ENCODE measurements at regions not wholly inside any gene's neighbourhood (a gene's known extent, or its start where the extent isn't known, plus 50 kb on each side); places are given as distances from the start of the nearest gene placed in this dataset.
"Not testable (repeated sequence)": the region's sequence is repeated elsewhere in the genome, so short reads cannot be mapped to it uniquely, and the experiment has no call there.

DNA sequence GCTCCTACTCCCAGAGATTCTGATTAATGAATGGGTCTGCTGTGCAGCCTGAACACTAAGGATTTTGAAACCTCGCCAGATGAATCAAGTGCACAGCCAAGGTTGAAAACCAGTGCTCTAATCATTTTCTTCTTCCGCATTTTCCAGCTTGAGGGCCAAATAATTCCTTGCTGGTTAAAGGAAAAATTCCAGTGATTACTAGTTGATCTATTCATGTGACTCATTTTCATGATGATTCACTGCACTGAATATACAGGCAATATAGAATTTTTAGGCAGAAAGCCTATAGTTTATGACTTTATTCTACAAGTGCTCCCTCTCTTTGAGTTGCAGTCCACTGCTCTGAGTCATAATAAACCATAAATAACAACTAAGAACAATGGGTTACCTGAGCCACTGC is 80.6 kb upstream of the PROKR2 start:
- H3K27me3 ChIP-seq (ENCODE audit: low read depth) = no peaks in the 10 kb centered on the region
- no peak overlapping the region for H3K27ac ChIP-seq (replicated peaks)
- no peak overlapping the region for H3K4me3 ChIP-seq
- H3K4me1 ChIP-seq = no peaks in the 10 kb centered on the region
- H3K9me3 ChIP-seq (replicated peaks) = no peaks in the 10 kb centered on the region
- no peak for DNase-seq
- H3K36me3 ChIP-seq = no peaks in the 10 kb centered on the region
- intact Hi-C loops (cut with micrococcal nuclease) = no loop called here
- no peak for TF ChIP-seq CTCF (IDR thresholded peaks at IDR 0.05; ENCODE audit: borderline replicate concordance)

DNA sequence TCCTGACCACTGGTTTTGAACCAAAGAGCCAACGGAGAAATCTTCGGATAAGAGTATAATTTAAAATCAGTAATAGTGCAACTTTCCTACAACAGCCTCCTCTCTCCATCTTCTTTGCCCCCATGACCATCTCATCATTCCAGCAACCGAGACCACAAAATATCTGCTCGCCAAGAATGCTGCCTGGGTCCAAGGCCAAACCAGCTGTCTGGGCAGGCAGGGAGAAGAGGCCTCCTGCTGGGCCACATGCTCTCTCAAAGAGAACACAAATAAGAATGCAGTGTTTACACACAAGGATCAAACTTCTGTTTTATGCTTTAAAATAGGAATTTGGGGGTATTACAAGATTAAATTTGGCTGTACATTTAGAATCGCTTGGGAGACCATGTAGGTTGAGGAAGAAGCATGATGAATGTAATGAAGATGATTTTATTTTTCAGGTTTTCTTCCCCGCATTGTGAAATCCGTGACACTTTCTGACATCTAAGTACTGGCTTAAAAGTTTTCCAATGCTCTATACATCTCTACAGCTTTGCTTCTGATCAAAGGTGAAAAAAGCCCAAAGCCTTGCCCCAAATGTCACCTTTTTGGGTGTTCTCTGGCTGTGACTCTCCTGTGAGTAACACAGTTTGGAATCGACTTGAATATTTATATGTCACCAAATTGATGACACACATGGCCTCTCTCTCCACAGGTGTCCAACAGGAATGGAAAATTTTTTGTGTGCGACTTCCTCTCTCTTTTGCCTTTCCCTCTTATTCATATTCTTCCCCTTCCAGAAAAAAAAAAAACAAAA is 79.4 kb upstream of the PROKR2 start:
- Histone ChIP-seq H3K27me3 (ENCODE audit: low read depth) (no peaks in the 10 kb centered on the region), H3K27ac (replicated peaks) (no peak overlapping the region), H3K4me3 (no peak overlapping the region), H3K4me1 (no peaks in the 10 kb centered on the region), H3K9me3 (replicated peaks) (no peaks in the 10 kb centered on the region), H3K36me3 (no peaks in the 10 kb centered on the region)
- intact Hi-C loops (cut with micrococcal nuclease) = no loop called here
- no peak for TF ChIP-seq CTCF (IDR thresholded peaks at IDR 0.05; ENCODE audit: borderline replicate concordance)
- DNase-seq = no peak

GRCh38 chr20:5393218-5393870 is 76.6 kb upstream of the PROKR2 start:
- Histone ChIP-seq H3K27me3 (ENCODE audit: low read depth) (no peaks in the 10 kb centered on the region), H3K36me3 (no peaks in the 10 kb centered on the region), H3K9me3 (replicated peaks) (no peaks in the 10 kb centered on the region), H3K4me1 (no peaks in the 10 kb centered on the region), H3K27ac (replicated peaks) (no peak overlapping the region), H3K4me3 (no peak overlapping the region)
- TF ChIP-seq CTCF (IDR thresholded peaks at IDR 0.05; ENCODE audit: borderline replicate concordance) = no peak
- intact Hi-C loops (cut with micrococcal nuclease) = no loop called here
- no peak for DNase-seq

DNA sequence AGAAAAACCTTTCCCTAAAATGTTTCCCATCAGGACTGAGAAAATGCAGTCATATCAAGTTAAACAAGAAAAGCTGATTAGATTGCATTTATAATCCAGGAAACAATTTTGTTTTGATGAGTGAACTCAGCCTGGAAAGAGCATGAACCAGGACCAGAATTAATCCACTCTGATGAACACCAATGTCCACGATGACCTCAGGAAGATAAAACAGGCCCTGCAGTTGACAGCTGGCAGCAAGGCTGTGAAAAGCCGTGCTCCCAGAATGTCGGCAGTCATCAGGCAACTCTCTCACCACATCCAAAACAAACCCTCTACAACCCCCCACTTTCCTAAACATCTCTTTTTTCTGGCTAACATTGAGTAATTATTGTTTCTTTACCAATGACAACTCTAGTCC is 74.0 kb upstream of the PROKR2 start:
- DNase-seq = no peak
- H3K36me3 ChIP-seq = no peaks in the 10 kb centered on the region
- no peak overlapping the region for H3K27ac ChIP-seq (replicated peaks)
- no peak for TF ChIP-seq CTCF (IDR thresholded peaks at IDR 0.05; ENCODE audit: borderline replicate concordance)
- H3K27me3 ChIP-seq (ENCODE audit: low read depth) = no peaks in the 10 kb centered on the region
- no peak overlapping the region for H3K4me3 ChIP-seq
- intact Hi-C loops (cut with micrococcal nuclease) = no loop called here
- H3K9me3 ChIP-seq (replicated peaks) = no peaks in the 10 kb centered on the region
- no peaks in the 10 kb centered on the region for H3K4me1 ChIP-seq

GRCh38 chr20:5386846-5387245 is 70.1 kb upstream of the PROKR2 start:
- H3K4me1 ChIP-seq; H3K36me3 ChIP-seq; H3K27ac ChIP-seq (replicated peaks); H3K4me3 ChIP-seq; H3K27me3 ChIP-seq (ENCODE audit: low read depth); intact Hi-C loops (cut with micrococcal nuclease); DNase-seq: not testable (repeated sequence)
- H3K9me3 ChIP-seq (replicated peaks) = peaks cover 18% of the 10 kb centered on the region

DNA sequence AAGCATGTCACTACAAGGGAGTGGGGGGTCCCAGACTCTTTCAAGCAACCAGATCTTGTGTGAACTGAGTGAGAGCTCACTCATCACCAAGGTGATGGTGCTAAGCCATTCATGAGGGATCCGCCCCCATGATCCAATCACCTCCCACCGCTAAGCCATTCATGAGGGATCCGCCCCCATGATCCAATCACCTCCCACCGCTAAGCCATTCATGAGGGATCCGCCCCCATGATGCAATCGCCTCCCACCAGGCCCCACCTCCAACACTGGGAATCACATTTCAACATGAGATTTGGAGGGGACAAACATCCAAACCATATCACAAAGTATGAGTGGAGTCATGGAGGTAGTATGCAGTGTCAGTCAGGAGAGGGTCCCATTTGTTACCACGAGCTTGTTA is 64.8 kb upstream of the PROKR2 start:
- H3K9me3 ChIP-seq (replicated peaks) = peaks cover 18% of the 10 kb centered on the region
- H3K27ac ChIP-seq (replicated peaks); intact Hi-C loops (cut with micrococcal nuclease); H3K27me3 ChIP-seq (ENCODE audit: low read depth); H3K4me1 ChIP-seq; H3K36me3 ChIP-seq; H3K4me3 ChIP-seq; DNase-seq: not testable (repeated sequence)
